ENCODE measurements at regions not wholly inside any gene's neighbourhood (a gene's known extent, or its start where the extent isn't known, plus 50 kb on each side); places are given as distances from the start of the nearest gene placed in this dataset.

- DNase-seq (ENCODE audit: low read depth in 2 of 2, low spot score in 1 of 2), result no peak
Measured at GRCh38 chr15:77541421-77542181, 91.1 kb downstream of the LINGO1 start.

GRCh38 chr15:77540312-77541060 lies 92.2 kb downstream of the LINGO1 start:
- DNase-seq (ENCODE audit: low read depth in 2 of 2, low spot score in 1 of 2), result no peak

- DNase-seq (ENCODE audit: low read depth in 2 of 2, low spot score in 1 of 2), result no peak
Measured at GRCh38 chr15:77538793-77539497, 93.8 kb downstream of the LINGO1 start.

- no peak for DNase-seq (ENCODE audit: low read depth in 2 of 2, low spot score in 1 of 2)
Measured at GRCh38 chr15:77538027-77538451, 94.7 kb downstream of the LINGO1 start.

- DNase-seq (ENCODE audit: low read depth in 2 of 2, low spot score in 1 of 2), result no peak
Measured at GRCh38 chr15:77537006-77537405, 95.7 kb downstream of the LINGO1 start.

GRCh38 chr15:77535845-77536244 lies 96.9 kb downstream of the LINGO1 start:
- DNase-seq (ENCODE audit: low read depth in 2 of 2, low spot score in 1 of 2), result no peak

Measured in stimulated activated CD8-positive, alpha-beta memory T cell treated with anti-CD3 and anti-CD28 coated beads, Interleukin-4, amount 100 ng/mL, for 4 hours (primary cell).